Neuron (in vitro differentiated cells): ENCODE measurements at regions not wholly inside any gene's neighbourhood (a gene's known extent, or its start where the extent isn't known, plus 50 kb on each side); places are given as distances from the start of the nearest gene placed in this dataset.
"Not testable (repeated sequence)": the region's sequence is repeated elsewhere in the genome, so short reads cannot be mapped to it uniquely, and the experiment has no call there.

Experiments
- H2AFZ ChIP-seq: one replicate; pipeline ENCODE4 v1.6.1; 2013; ENCODE audit warnings: low read depth, mild to moderate bottlenecking, inconsistent platforms, low read length, moderate library complexity
- H3K27me3 ChIP-seq: one replicate; pipeline ENCODE4 v1.6.1; 2013; ENCODE audit warnings: low read length; ENCODE audit not compliant: insufficient read depth
- H3K36me3 ChIP-seq: one replicate; pipeline ENCODE4 v1.6.1; 2013; ENCODE audit warnings: low read length; ENCODE audit not compliant: insufficient read depth
- H3K4me1 ChIP-seq: one replicate; pipeline ENCODE4 v1.6.1; 2013; ENCODE audit warnings: low read length; ENCODE audit not compliant: insufficient read depth
- H3K4me3 ChIP-seq: 2 replicates; pipeline ENCODE4 v1.5.1; 2013; ENCODE audit warnings: mild to moderate bottlenecking, low read length, moderate library complexity
- H3K9me3 ChIP-seq: one replicate; pipeline ENCODE4 v1.6.1; 2013; ENCODE audit warnings: low read length

- not testable (repeated sequence) for H3K4me3 ChIP-seq
Measured at GRCh38 chr10:35973912-35974591, 332.0 kb upstream of the FZD8 start.

GRCh38 chr10:35972275-35972674 lies 330.2 kb upstream of the FZD8 start:
- Histone ChIP-seq H3K36me3 (no peaks in the 10 kb centered on the region), H3K9me3 (no peaks in the 10 kb centered on the region), H3K27me3 (no peaks in the 10 kb centered on the region), H3K4me3 (no peak overlapping the region), H3K4me1 (no peaks in the 10 kb centered on the region), H2AFZ (no peak overlapping the region)

More at GRCh38 chr10:35973912-35974591, 332.0 kb upstream of the FZD8 start:
- not testable (repeated sequence) for H3K27me3 ChIP-seq, H2AFZ ChIP-seq, H3K36me3 ChIP-seq, H3K4me1 ChIP-seq, H3K9me3 ChIP-seq

GRCh38 chr10:35971397-35971796 lies 329.3 kb upstream of the FZD8 start:
- no peaks in the 10 kb centered on the region for H3K27me3 ChIP-seq
- H3K9me3 ChIP-seq: no peaks in the 10 kb centered on the region
- H3K36me3 ChIP-seq: no peaks in the 10 kb centered on the region
- no peak overlapping the region for H3K4me3 ChIP-seq
- no peaks in the 10 kb centered on the region for H3K4me1 ChIP-seq
- no peak overlapping the region for H2AFZ ChIP-seq

- H3K4me1 ChIP-seq: no peaks in the 10 kb centered on the region
- no peak overlapping the region for H2AFZ ChIP-seq
- no peaks in the 10 kb centered on the region for H3K27me3 ChIP-seq
- no peaks in the 10 kb centered on the region for H3K9me3 ChIP-seq
- no peaks in the 10 kb centered on the region for H3K36me3 ChIP-seq
- H3K4me3 ChIP-seq: no peak overlapping the region
Measured at GRCh38 chr10:35963685-35964084, 321.6 kb upstream of the FZD8 start.

- Histone ChIP-seq H3K4me3 (no peak overlapping the region), H3K36me3 (no peaks in the 10 kb centered on the region), H2AFZ (no peak overlapping the region), H3K9me3 (no peaks in the 10 kb centered on the region), H3K27me3 (no peaks in the 10 kb centered on the region), H3K4me1 (no peaks in the 10 kb centered on the region)
Measured at GRCh38 chr10:35961501-35961900, 319.4 kb upstream of the FZD8 start.

- Histone ChIP-seq H2AFZ (no peak overlapping the region), H3K27me3 (no peaks in the 10 kb centered on the region), H3K4me3 (no peak overlapping the region), H3K4me1 (no peaks in the 10 kb centered on the region), H3K9me3 (no peaks in the 10 kb centered on the region), H3K36me3 (no peaks in the 10 kb centered on the region)
Measured at GRCh38 chr10:35959252-35959651, 317.2 kb upstream of the FZD8 start.

- H3K36me3 ChIP-seq, H3K27me3 ChIP-seq, H3K4me3 ChIP-seq, H3K9me3 ChIP-seq, H2AFZ ChIP-seq, H3K4me1 ChIP-seq: not testable (repeated sequence)
Measured at GRCh38 chr10:35958609-35959008, 316.5 kb upstream of the FZD8 start.

- H3K4me1 ChIP-seq: peaks cover 4% of the 10 kb centered on the region
- no peaks in the 10 kb centered on the region for H3K27me3 ChIP-seq
- no peak overlapping the region for H2AFZ ChIP-seq
- H3K9me3 ChIP-seq: no peaks in the 10 kb centered on the region
- H3K36me3 ChIP-seq: no peaks in the 10 kb centered on the region
- no peak overlapping the region for H3K4me3 ChIP-seq
Measured at GRCh38 chr10:35950701-35951100, 308.6 kb upstream of the FZD8 start.

GRCh38 chr10:35950226-35950625 lies 308.1 kb upstream of the FZD8 start:
- no peaks in the 10 kb centered on the region for H3K9me3 ChIP-seq
- peaks cover 4% of the 10 kb centered on the region for H3K4me1 ChIP-seq
- no peak overlapping the region for H2AFZ ChIP-seq
- H3K27me3 ChIP-seq: no peaks in the 10 kb centered on the region
- H3K36me3 ChIP-seq: no peaks in the 10 kb centered on the region
- no peak overlapping the region for H3K4me3 ChIP-seq

- Histone ChIP-seq H3K36me3 (no peaks in the 10 kb centered on the region), H3K4me1 (peaks cover 4% of the 10 kb centered on the region), H2AFZ (no peak overlapping the region), H3K27me3 (no peaks in the 10 kb centered on the region), H3K4me3 (no peak overlapping the region), H3K9me3 (no peaks in the 10 kb centered on the region)
Measured at GRCh38 chr10:35949811-35950211, 307.7 kb upstream of the FZD8 start.

GRCh38 chr10:35946556-35946955 lies 304.5 kb upstream of the FZD8 start:
- Histone ChIP-seq H3K4me3 (no peak overlapping the region), H2AFZ (no peak overlapping the region), H3K4me1 (peaks cover 4% of the 10 kb centered on the region), H3K36me3 (no peaks in the 10 kb centered on the region), H3K9me3 (no peaks in the 10 kb centered on the region), H3K27me3 (no peaks in the 10 kb centered on the region)

- Histone ChIP-seq H3K9me3 (no peaks in the 10 kb centered on the region), H3K4me3 (no peak overlapping the region)
Measured at GRCh38 chr10:35942057-35942456, 300.0 kb upstream of the FZD8 start.

GRCh38 chr10:35940141-35941041 lies 298.3 kb upstream of the FZD8 start:
- Histone ChIP-seq H2AFZ (no peak overlapping the region), H3K9me3 (no peaks in the 10 kb centered on the region), H3K27me3 (no peaks in the 10 kb centered on the region), H3K4me3 (no peak overlapping the region), H3K4me1 (no peaks in the 10 kb centered on the region), H3K36me3 (no peaks in the 10 kb centered on the region)

More at GRCh38 chr10:35942057-35942456, 300.0 kb upstream of the FZD8 start:
- H3K36me3 ChIP-seq: no peaks in the 10 kb centered on the region
- H3K27me3 ChIP-seq: no peaks in the 10 kb centered on the region
- no peaks in the 10 kb centered on the region for H3K4me1 ChIP-seq
- no peak overlapping the region for H2AFZ ChIP-seq
